Central memory CD8-positive, alpha-beta T cell (primary cell): ENCODE measurements at regions not wholly inside any gene's neighbourhood (a gene's known extent, or its start where the extent isn't known, plus 50 kb on each side); places are given as distances from the start of the nearest gene placed in this dataset.

Experiments used
- ATAC-seq: fragments of 150-1000 bp; cut with Tn5 transposase; replicated peaks from 2 replicates; pipeline ENCODE4 v1.10.0; 2022; ENCODE audit warnings: mild to moderate bottlenecking, moderate FRiP score, moderate number of reproducible peaks; ENCODE audit not compliant: poor library complexity, severe bottlenecking; ENCODE audit errors: extremely low read depth
- DNase-seq, 2 donors: peaks; one replicate each; pipeline ENCODE4 v3.0.0; 2021; ENCODE audit warnings: low spot score in 2 of 2
- H3K27ac Mint-ChIP-seq: one replicate; pipeline ENCODE4 v1.8.0; 2022; ENCODE audit warnings: low read depth, mild to moderate bottlenecking, moderate library complexity, mixed read lengths
- H3K27me3 Mint-ChIP-seq: one replicate; pipeline ENCODE4 v1.8.0; 2022; ENCODE audit warnings: mixed read lengths
- H3K36me3 Mint-ChIP-seq: one replicate; pipeline ENCODE4 v1.8.0; 2022; ENCODE audit warnings: mild to moderate bottlenecking, moderate library complexity, mixed read lengths; ENCODE audit not compliant: insufficient read depth
- H3K4me1 Mint-ChIP-seq: one replicate; pipeline ENCODE4 v1.8.0; 2022; ENCODE audit warnings: mixed read lengths
- H3K4me3 Mint-ChIP-seq: one replicate; pipeline ENCODE4 v1.8.0; 2022; ENCODE audit warnings: mild to moderate bottlenecking, moderate library complexity, mixed read lengths
- H3K9me3 Mint-ChIP-seq: one replicate; pipeline ENCODE4 v1.8.0; 2022; ENCODE audit warnings: mixed read lengths

- Mint-ChIP-seq H3K4me1 (no peaks in the 10 kb centered on the region), H3K4me3 (no peak overlapping the region), H3K9me3 (peaks cover 10% of the 10 kb centered on the region), H3K27ac (no peak overlapping the region), H3K36me3 (peaks cover 1% of the 10 kb centered on the region), H3K27me3 (no peaks in the 10 kb centered on the region)
- DNase-seq (no peak), ATAC-seq (no peak)
Measured at GRCh38 chr2:104249629-104250028, 604.3 kb upstream of the POU3F3 start.

GRCh38 chr2:104250635-104251034 lies 603.3 kb upstream of the POU3F3 start:
- DNase-seq (no peak), ATAC-seq (no peak)
- peaks cover 13% of the 10 kb centered on the region for H3K9me3 Mint-ChIP-seq
- H3K36me3 Mint-ChIP-seq, result peaks cover 1% of the 10 kb centered on the region
- no peak overlapping the region for H3K4me3 Mint-ChIP-seq
- no peak overlapping the region for H3K27ac Mint-ChIP-seq
- no peaks in the 10 kb centered on the region for H3K27me3 Mint-ChIP-seq
- no peaks in the 10 kb centered on the region for H3K4me1 Mint-ChIP-seq

DNA sequence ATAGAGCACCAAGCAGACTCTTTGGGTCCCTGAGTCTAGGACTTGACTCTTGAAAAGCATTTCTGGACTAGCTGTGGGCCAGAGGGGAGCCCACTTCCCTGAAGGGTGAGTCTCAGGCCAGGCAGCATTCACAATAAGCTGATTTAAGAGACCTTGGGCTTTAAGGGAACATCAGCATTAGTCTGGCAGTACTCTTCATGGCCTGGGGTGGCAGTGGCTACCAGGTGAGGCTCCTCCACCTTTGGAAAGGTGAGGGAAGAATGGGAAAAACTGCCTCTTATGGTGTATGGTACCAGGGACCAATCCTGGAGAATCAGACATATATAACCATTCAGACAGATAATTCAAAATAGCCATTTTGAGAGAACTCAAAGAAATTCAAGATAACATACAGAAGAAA lies 599.9 kb upstream of the POU3F3 start:
- H3K4me3 Mint-ChIP-seq, result no peak overlapping the region
- DNase-seq (no peak), ATAC-seq (no peak)
- H3K4me1 Mint-ChIP-seq, result no peaks in the 10 kb centered on the region
- peaks cover 16% of the 10 kb centered on the region for H3K9me3 Mint-ChIP-seq
- H3K27ac Mint-ChIP-seq, result no peak overlapping the region
- H3K27me3 Mint-ChIP-seq, result no peaks in the 10 kb centered on the region
- peaks cover 1% of the 10 kb centered on the region for H3K36me3 Mint-ChIP-seq

GRCh38 chr2:104262714-104263113 lies 591.2 kb upstream of the POU3F3 start:
- Mint-ChIP-seq H3K36me3 (no peaks in the 10 kb centered on the region), H3K27ac (no peak overlapping the region), H3K4me3 (no peak overlapping the region), H3K9me3 (peaks cover 53% of the 10 kb centered on the region), H3K4me1 (no peaks in the 10 kb centered on the region), H3K27me3 (no peaks in the 10 kb centered on the region)
- DNase-seq, result no peak
- ATAC-seq, result no peak

- Mint-ChIP-seq H3K9me3 (peaks cover 22% of the 10 kb centered on the region), H3K36me3 (no peaks in the 10 kb centered on the region), H3K4me1 (no peaks in the 10 kb centered on the region), H3K4me3 (no peak overlapping the region), H3K27me3 (no peaks in the 10 kb centered on the region), H3K27ac (no peak overlapping the region)
- DNase-seq (no peak), ATAC-seq (no peak)
Measured at GRCh38 chr2:104279646-104280045, 574.3 kb upstream of the POU3F3 start.

DNA sequence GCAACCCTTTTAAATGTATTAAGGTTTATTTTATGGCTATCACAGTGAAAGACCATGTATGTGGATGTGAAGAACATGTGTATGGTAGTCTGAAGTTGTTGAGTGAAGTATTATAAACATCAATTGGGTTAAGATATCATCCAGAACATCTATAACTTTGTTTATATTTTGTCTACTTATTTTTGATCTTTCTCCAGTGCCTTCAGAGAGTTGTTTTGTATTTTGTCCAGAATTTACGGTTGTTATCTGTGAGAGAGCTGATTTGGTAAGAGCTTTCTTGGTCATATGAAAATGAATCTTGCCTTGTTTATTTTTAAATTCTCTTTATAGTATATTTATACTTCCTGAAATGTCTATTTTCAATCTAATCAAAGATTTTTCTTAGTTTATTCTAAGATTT lies 573.7 kb upstream of the POU3F3 start:
- H3K4me1 Mint-ChIP-seq, result no peaks in the 10 kb centered on the region
- no peak for DNase-seq
- ATAC-seq, result no peak
- H3K4me3 Mint-ChIP-seq, result no peak overlapping the region
- H3K27me3 Mint-ChIP-seq, result no peaks in the 10 kb centered on the region
- H3K36me3 Mint-ChIP-seq, result no peaks in the 10 kb centered on the region
- H3K9me3 Mint-ChIP-seq, result peaks cover 23% of the 10 kb centered on the region
- no peak overlapping the region for H3K27ac Mint-ChIP-seq

DNA sequence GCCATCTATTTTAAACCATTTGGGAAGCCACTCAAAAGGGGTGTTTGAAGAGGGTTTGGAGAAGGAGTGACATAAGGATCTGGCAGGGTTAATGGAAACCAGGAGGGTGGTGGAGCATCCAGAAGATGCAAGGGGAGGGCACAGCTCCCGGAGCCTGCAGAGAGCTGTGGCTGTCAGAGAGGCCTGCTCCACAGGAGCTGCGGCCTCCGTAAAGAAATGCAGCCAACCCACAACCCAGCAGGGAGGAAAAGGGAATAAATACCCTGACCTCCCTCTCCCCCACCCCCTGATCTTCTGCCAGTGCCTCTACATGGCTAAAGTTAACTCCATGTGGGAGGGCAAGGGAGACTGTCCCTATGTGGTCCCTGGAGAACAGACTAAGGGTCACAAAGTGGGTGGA lies 567.1 kb upstream of the POU3F3 start:
- ATAC-seq (no peak), DNase-seq (no peak)
- Mint-ChIP-seq H3K4me1 (no peaks in the 10 kb centered on the region), H3K36me3 (peaks cover 1% of the 10 kb centered on the region), H3K4me3 (no peak overlapping the region), H3K27me3 (no peaks in the 10 kb centered on the region), H3K27ac (no peak overlapping the region), H3K9me3 (peaks cover 16% of the 10 kb centered on the region)

GRCh38 chr2:104289651-104290565 lies 564.0 kb upstream of the POU3F3 start:
- Mint-ChIP-seq H3K9me3 (peaks cover 17% of the 10 kb centered on the region), H3K36me3 (peaks cover 1% of the 10 kb centered on the region), H3K4me1 (no peaks in the 10 kb centered on the region), H3K27ac (no peak overlapping the region), H3K4me3 (no peak overlapping the region), H3K27me3 (no peaks in the 10 kb centered on the region)
- ATAC-seq (no peak), DNase-seq (no peak)

DNA sequence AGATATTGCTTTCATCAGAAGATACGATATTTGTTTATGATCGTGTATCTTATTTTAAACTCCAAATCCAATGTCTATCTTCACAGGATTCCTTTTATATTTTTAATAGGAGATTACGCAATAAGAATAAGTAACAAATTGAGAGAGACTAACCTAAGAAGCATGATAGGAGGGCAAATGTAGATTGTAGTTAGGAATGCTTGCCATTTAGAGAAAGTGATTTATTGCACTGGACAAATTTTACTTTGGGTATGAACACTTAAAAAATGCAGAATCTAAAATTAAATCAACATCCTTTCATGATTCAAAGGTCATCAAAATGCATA lies 563.4 kb upstream of the POU3F3 start:
- H3K27me3 Mint-ChIP-seq, result no peaks in the 10 kb centered on the region
- ATAC-seq (no peak), DNase-seq (no peak)
- H3K4me1 Mint-ChIP-seq, result no peaks in the 10 kb centered on the region
- no peak overlapping the region for H3K27ac Mint-ChIP-seq
- no peak overlapping the region for H3K4me3 Mint-ChIP-seq
- peaks cover 1% of the 10 kb centered on the region for H3K36me3 Mint-ChIP-seq
- peaks cover 17% of the 10 kb centered on the region for H3K9me3 Mint-ChIP-seq

GRCh38 chr2:104312684-104313083 lies 541.2 kb upstream of the POU3F3 start:
- ATAC-seq (no peak), DNase-seq (no peak)
- Mint-ChIP-seq H3K27ac (no peak overlapping the region), H3K9me3 (peaks cover 21% of the 10 kb centered on the region), H3K4me3 (no peak overlapping the region), H3K27me3 (no peaks in the 10 kb centered on the region), H3K36me3 (no peaks in the 10 kb centered on the region), H3K4me1 (no peaks in the 10 kb centered on the region)

DNA sequence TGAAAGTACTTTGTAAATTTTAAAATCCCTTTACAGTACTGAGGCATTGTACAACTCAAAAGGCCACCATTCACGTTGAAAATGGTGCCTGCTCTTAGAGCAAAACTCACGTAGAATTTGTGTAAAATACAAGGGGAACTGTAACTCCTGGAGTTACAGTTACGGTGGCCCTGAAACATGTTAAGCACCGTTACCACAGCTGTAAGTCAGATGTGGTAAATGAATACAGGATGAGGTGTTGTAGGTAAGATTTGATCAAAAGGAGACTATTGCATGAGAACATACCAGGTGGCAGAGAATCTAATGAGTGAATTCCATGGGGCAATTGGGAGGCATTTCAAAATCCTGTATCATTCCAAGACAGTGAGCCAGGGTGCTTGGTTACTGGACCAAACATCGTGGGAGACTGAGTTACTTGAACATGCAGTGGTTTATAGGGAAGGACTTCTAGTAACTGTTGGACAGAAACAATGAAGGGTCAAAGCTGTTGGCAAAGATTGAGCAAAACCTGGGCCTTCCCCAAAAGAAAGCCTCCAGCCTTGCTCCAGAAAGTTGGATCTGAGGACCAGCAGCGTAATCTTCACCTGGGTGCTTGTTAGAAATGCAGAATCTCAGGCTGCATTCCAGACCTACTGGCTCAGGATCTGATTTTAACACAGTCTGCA lies 535.8 kb upstream of the POU3F3 start:
- ATAC-seq (no peak), DNase-seq (no peak)
- no peaks in the 10 kb centered on the region for H3K4me1 Mint-ChIP-seq
- no peaks in the 10 kb centered on the region for H3K36me3 Mint-ChIP-seq
- peaks cover 19% of the 10 kb centered on the region for H3K9me3 Mint-ChIP-seq
- no peak overlapping the region for H3K4me3 Mint-ChIP-seq
- no peak overlapping the region for H3K27ac Mint-ChIP-seq
- no peaks in the 10 kb centered on the region for H3K27me3 Mint-ChIP-seq

- H3K36me3 Mint-ChIP-seq, result no peaks in the 10 kb centered on the region
- H3K4me1 Mint-ChIP-seq, result no peaks in the 10 kb centered on the region
- no peak overlapping the region for H3K4me3 Mint-ChIP-seq
- no peaks in the 10 kb centered on the region for H3K27me3 Mint-ChIP-seq
- H3K27ac Mint-ChIP-seq, result no peak overlapping the region
- DNase-seq, result no peak
- peaks cover 29% of the 10 kb centered on the region for H3K9me3 Mint-ChIP-seq
- no peak for ATAC-seq
Measured at GRCh38 chr2:104321116-104321795, 532.7 kb upstream of the POU3F3 start.
